IPS-15b (cell line): ENCODE measurements at regions not wholly inside any gene's neighbourhood (a gene's known extent, or its start where the extent isn't known, plus 50 kb on each side); places are given as distances from the start of the nearest gene placed in this dataset.
"Not testable (repeated sequence)": the region's sequence is repeated elsewhere in the genome, so short reads cannot be mapped to it uniquely, and the experiment has no call there.

Source experiments
- H3K27me3 ChIP-seq: one replicate; pipeline ENCODE4 v1.6.1; 2013; ENCODE audit warnings: low read length; ENCODE audit not compliant: control insufficient read depth, insufficient read depth
- H3K36me3 ChIP-seq: one replicate; pipeline ENCODE4 v1.6.1; 2013; ENCODE audit warnings: low read length; ENCODE audit not compliant: control insufficient read depth, insufficient read depth
- H3K4me1 ChIP-seq: one replicate; pipeline ENCODE4 v1.6.1; 2013; ENCODE audit warnings: mild to moderate bottlenecking, low read length; ENCODE audit not compliant: control insufficient read depth, insufficient read depth
- H3K4me3 ChIP-seq: one replicate; pipeline ENCODE4 v1.5.1; 2013; ENCODE audit warnings: low read depth, low read length
- H3K9ac ChIP-seq: one replicate; pipeline ENCODE4 v1.6.1; 2013; ENCODE audit warnings: low read depth, mild to moderate bottlenecking, low read length
- H3K9me3 ChIP-seq: one replicate; pipeline ENCODE4 v1.6.1; 2013; ENCODE audit warnings: mild to moderate bottlenecking, low read length; ENCODE audit not compliant: control insufficient read depth, insufficient read depth

GRCh38 chr2:217604527-217605194 lies 398.1 kb downstream of the TNS1 start:
- Histone ChIP-seq H3K27me3 (no peaks in the 10 kb centered on the region), H3K4me3 (no peak overlapping the region), H3K4me1 (no peaks in the 10 kb centered on the region)

GRCh38 chr2:217601601-217602000 lies 401.2 kb downstream of the TNS1 start:
- Histone ChIP-seq H3K36me3 (no peaks in the 10 kb centered on the region), H3K9ac (no peak overlapping the region), H3K4me3 (no peak overlapping the region), H3K4me1 (no peaks in the 10 kb centered on the region), H3K9me3 (no peaks in the 10 kb centered on the region), H3K27me3 (no peaks in the 10 kb centered on the region)

More at GRCh38 chr2:217604527-217605194, 398.1 kb downstream of the TNS1 start:
- H3K9ac ChIP-seq, result no peak overlapping the region
- H3K9me3 ChIP-seq, result no peaks in the 10 kb centered on the region
- no peaks in the 10 kb centered on the region for H3K36me3 ChIP-seq

- H3K4me3 ChIP-seq, result no peak overlapping the region
- H3K9me3 ChIP-seq, result no peaks in the 10 kb centered on the region
- no peaks in the 10 kb centered on the region for H3K27me3 ChIP-seq
- H3K36me3 ChIP-seq, result no peaks in the 10 kb centered on the region
- H3K4me1 ChIP-seq, result no peaks in the 10 kb centered on the region
- no peak overlapping the region for H3K9ac ChIP-seq
Measured at GRCh38 chr2:217599906-217600305, 402.9 kb downstream of the TNS1 start.

GRCh38 chr2:217597681-217598080 lies 405.1 kb downstream of the TNS1 start:
- no peaks in the 10 kb centered on the region for H3K27me3 ChIP-seq
- H3K36me3 ChIP-seq, result no peaks in the 10 kb centered on the region
- H3K4me1 ChIP-seq, result no peaks in the 10 kb centered on the region
- no peak overlapping the region for H3K4me3 ChIP-seq
- no peaks in the 10 kb centered on the region for H3K9me3 ChIP-seq
- no peak overlapping the region for H3K9ac ChIP-seq

- no peaks in the 10 kb centered on the region for H3K4me1 ChIP-seq
- H3K9ac ChIP-seq, result no peak overlapping the region
- H3K27me3 ChIP-seq, result no peaks in the 10 kb centered on the region
- no peaks in the 10 kb centered on the region for H3K9me3 ChIP-seq
- H3K36me3 ChIP-seq, result no peaks in the 10 kb centered on the region
- H3K4me3 ChIP-seq, result no peak overlapping the region
Measured at GRCh38 chr2:217597145-217597544, 405.6 kb downstream of the TNS1 start.

GRCh38 chr2:217593732-217594131 lies 409.1 kb downstream of the TNS1 start:
- H3K27me3 ChIP-seq, result no peaks in the 10 kb centered on the region
- no peaks in the 10 kb centered on the region for H3K9me3 ChIP-seq
- H3K4me1 ChIP-seq, result no peaks in the 10 kb centered on the region
- no peaks in the 10 kb centered on the region for H3K36me3 ChIP-seq
- H3K9ac ChIP-seq, result no peak overlapping the region
- no peak overlapping the region for H3K4me3 ChIP-seq

- Histone ChIP-seq H3K4me3 (no peak overlapping the region), H3K36me3 (no peaks in the 10 kb centered on the region), H3K9ac (no peak overlapping the region), H3K27me3 (no peaks in the 10 kb centered on the region), H3K9me3 (no peaks in the 10 kb centered on the region), H3K4me1 (no peaks in the 10 kb centered on the region)
Measured at GRCh38 chr2:217588266-217588665, 414.5 kb downstream of the TNS1 start.

- H3K36me3 ChIP-seq, result no peaks in the 10 kb centered on the region
- H3K27me3 ChIP-seq, result no peaks in the 10 kb centered on the region
- H3K4me3 ChIP-seq, result no peak overlapping the region
- no peaks in the 10 kb centered on the region for H3K4me1 ChIP-seq
- no peak overlapping the region for H3K9ac ChIP-seq
- H3K9me3 ChIP-seq, result no peaks in the 10 kb centered on the region
Measured at GRCh38 chr2:217585362-217585761, 417.4 kb downstream of the TNS1 start.

- H3K9ac ChIP-seq, H3K9me3 ChIP-seq, H3K36me3 ChIP-seq, H3K4me3 ChIP-seq, H3K27me3 ChIP-seq, H3K4me1 ChIP-seq: not testable (repeated sequence)
Measured at GRCh38 chr2:217580407-217580806, 422.4 kb downstream of the TNS1 start.

- no peak overlapping the region for H3K9ac ChIP-seq
- no peaks in the 10 kb centered on the region for H3K4me1 ChIP-seq
- no peaks in the 10 kb centered on the region for H3K36me3 ChIP-seq
- no peaks in the 10 kb centered on the region for H3K9me3 ChIP-seq
- H3K4me3 ChIP-seq, result no peak overlapping the region
- no peaks in the 10 kb centered on the region for H3K27me3 ChIP-seq
Measured at GRCh38 chr2:217573571-217573970, 429.2 kb downstream of the TNS1 start.

- Histone ChIP-seq H3K36me3 (no peaks in the 10 kb centered on the region), H3K9ac (no peak overlapping the region), H3K4me3 (no peak overlapping the region), H3K4me1 (no peaks in the 10 kb centered on the region), H3K9me3 (no peaks in the 10 kb centered on the region), H3K27me3 (peaks cover 2% of the 10 kb centered on the region)
Measured at GRCh38 chr2:217570394-217570793, 432.4 kb downstream of the TNS1 start.

GRCh38 chr2:217568289-217568971 lies 434.4 kb downstream of the TNS1 start:
- Histone ChIP-seq H3K9me3 (no peaks in the 10 kb centered on the region), H3K36me3 (no peaks in the 10 kb centered on the region), H3K4me3 (no peak overlapping the region), H3K9ac (no peak overlapping the region), H3K4me1 (no peaks in the 10 kb centered on the region), H3K27me3 (peaks cover 2% of the 10 kb centered on the region)
